ENCODE measurements at regions not wholly inside any gene's neighbourhood (a gene's known extent, or its start where the extent isn't known, plus 50 kb on each side); places are given as distances from the start of the nearest gene placed in this dataset.
"Not testable (repeated sequence)": the region's sequence is repeated elsewhere in the genome, so short reads cannot be mapped to it uniquely, and the experiment has no call there.

DNA sequence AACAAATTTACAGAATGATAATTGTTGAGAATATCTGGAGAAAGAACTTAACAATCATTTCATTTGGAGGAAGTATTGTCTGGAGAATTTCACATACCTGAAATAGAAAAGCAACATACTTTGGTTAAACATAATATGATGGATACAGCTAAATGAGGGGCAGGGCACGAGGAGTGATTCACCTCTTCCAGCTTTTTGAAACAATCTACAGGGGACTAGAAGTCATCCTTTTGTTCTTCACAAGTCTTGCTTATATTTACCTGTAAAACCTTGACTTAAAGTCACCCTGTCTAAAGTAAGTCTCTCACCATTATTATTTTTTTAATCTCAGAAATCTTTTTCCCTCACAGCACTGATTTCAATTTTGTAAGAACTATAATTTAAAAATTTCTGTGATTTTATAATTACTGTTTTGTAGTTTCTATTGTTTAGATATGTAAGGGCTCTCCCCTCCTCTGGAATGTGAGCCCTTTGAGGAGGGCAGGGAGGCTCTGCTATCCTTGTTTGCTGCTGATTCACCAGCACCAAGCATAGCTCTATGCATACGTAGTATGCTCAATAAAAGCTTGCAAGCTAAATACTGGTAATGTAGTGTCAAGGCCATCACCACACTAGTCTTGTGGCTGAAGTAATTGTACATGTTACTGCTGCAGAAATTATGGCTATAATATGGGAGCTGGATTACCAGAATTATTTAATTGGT, 193.9 kb upstream of the THRB start:
- H3K9me3 ChIP-seq (ENCODE audit: control insufficient read depth, insufficient read depth, low read length): peaks cover 4% of the 10 kb centered on the region; the same call in 1 of the 2 replicates
- peak overlapping the region; percentile 69 for H3K27ac ChIP-seq (ENCODE audit: low read depth, low read length)
- H3K9ac ChIP-seq (ENCODE audit: low read depth, low read length): no peak overlapping the region
- no peak overlapping the region for H3K4me3 ChIP-seq (ENCODE audit: low read depth, low read length)
- H3K27me3 ChIP-seq (ENCODE audit: control insufficient read depth, insufficient read depth, low read length): no peaks in the 10 kb centered on the region
- peaks cover 30% of the 10 kb centered on the region for H3K4me1 ChIP-seq (ENCODE audit: control insufficient read depth, insufficient read depth, low read length)
- no peaks in the 10 kb centered on the region for H3K36me3 ChIP-seq (ENCODE audit: control insufficient read depth, insufficient read depth, low read length)

DNA sequence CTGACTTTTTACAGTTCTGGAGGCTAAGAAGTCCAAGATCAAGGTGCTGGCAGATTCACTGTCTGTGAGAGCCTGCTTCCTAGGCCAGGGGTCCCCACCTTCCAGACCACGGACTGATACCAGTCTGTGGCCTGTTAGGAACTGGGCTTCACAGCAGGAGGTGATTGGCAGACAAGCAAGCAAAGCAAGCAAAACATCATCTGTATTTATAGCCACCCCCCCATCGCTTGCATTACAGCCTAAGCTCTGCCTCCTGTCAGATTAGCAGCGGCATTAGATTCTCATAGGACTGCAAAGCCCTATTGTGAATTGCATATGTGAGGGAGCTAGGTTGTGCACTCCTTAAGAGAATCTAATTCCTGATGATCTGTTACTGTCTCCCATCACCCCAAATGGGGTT, 194.7 kb upstream of the THRB start:
- peak overlapping the region; percentile 69 for H3K27ac ChIP-seq (ENCODE audit: low read depth, low read length)
- no peaks in the 10 kb centered on the region for H3K27me3 ChIP-seq (ENCODE audit: control insufficient read depth, insufficient read depth, low read length)
- H3K4me1 ChIP-seq (ENCODE audit: control insufficient read depth, insufficient read depth, low read length): peaks cover 23% of the 10 kb centered on the region

DNA sequence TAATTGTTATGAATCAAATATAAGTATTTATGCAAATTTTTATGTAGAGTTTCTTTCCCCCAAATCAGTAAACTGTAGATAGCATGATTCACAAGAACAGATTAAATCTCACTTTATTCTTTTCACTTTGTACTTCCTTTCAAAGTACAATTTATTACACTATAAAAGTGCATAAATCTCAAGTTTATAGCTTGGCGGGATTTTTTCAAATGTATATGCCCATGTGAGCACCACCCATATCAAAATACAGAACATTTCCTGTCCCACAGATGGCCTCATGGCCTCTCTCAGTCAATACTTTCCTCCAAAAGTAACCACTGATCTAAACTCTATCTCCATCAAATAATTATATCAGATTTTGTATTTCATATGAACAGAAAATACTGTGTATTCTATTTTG, 196.1 kb upstream of the THRB start:
- Histone ChIP-seq H3K27ac (ENCODE audit: low read depth, low read length) (no peak overlapping the region), H3K27me3 (ENCODE audit: control insufficient read depth, insufficient read depth, low read length) (no peaks in the 10 kb centered on the region), H3K4me1 (ENCODE audit: control insufficient read depth, insufficient read depth, low read length) (peaks cover 15% of the 10 kb centered on the region), H3K36me3 (ENCODE audit: control insufficient read depth, insufficient read depth, low read length) (no peaks in the 10 kb centered on the region), H3K4me3 (ENCODE audit: low read depth, low read length) (no peak overlapping the region), H3K9ac (ENCODE audit: low read depth, low read length) (no peak overlapping the region), H3K9me3 (ENCODE audit: control insufficient read depth, insufficient read depth, low read length) (peaks cover 4% of the 10 kb centered on the region; the same call in 1 of the 2 replicates)

More for the DNA sequence above, 194.7 kb upstream of the THRB start:
- H3K4me3 ChIP-seq (ENCODE audit: low read depth, low read length): no peak overlapping the region
- H3K9me3 ChIP-seq (ENCODE audit: control insufficient read depth, insufficient read depth, low read length): peaks cover 4% of the 10 kb centered on the region; the same call in 1 of the 2 replicates
- H3K9ac ChIP-seq (ENCODE audit: low read depth, low read length): no peak overlapping the region
- no peaks in the 10 kb centered on the region for H3K36me3 ChIP-seq (ENCODE audit: control insufficient read depth, insufficient read depth, low read length)

DNA sequence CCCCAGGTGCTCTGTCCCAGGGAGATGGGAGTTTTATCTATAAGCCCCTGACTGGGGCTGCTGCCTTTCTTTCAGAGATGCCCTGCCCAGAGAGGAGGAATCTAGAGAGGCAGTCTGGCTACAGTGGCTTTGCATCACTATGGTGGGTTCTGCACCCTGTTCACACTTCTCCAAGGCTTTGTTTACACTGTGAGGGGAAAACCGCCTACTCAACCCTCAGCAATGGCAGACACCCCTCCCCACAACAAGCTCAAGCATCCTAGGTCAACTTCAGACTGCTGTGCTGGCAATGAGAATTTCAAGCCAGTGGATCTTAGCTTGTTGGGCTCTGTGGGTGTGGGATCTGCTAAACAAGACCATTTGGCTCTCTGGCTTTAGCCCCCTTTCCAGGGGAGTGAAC, 204.4 kb upstream of the THRB start:
- H3K27ac ChIP-seq (ENCODE audit: low read depth, low read length); H3K4me1 ChIP-seq (ENCODE audit: control insufficient read depth, insufficient read depth, low read length); H3K36me3 ChIP-seq (ENCODE audit: control insufficient read depth, insufficient read depth, low read length); H3K9ac ChIP-seq (ENCODE audit: low read depth, low read length); H3K9me3 ChIP-seq (ENCODE audit: control insufficient read depth, insufficient read depth, low read length); H3K27me3 ChIP-seq (ENCODE audit: control insufficient read depth, insufficient read depth, low read length); H3K4me3 ChIP-seq (ENCODE audit: low read depth, low read length): not testable (repeated sequence)

DNA sequence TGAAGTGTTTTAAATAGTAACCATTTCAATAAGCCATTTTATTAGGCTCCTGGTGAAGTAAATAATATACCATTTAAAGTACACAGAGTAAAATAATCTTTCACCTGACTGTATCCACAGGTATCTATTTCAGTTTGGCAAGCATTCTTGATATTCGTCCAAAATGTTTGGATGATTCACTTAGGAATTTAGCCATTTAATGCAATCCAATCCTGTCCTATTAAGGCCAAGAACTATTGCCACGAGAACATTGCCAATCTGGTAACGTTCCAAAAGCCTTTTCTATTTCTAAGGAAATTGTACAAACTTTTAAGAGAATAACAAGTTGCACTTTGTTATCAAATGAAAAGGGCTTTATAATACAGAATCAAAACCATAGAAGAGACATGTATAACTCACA, 209.8 kb upstream of the THRB start:
- no peak overlapping the region for H3K27ac ChIP-seq (ENCODE audit: low read depth, low read length)

DNA sequence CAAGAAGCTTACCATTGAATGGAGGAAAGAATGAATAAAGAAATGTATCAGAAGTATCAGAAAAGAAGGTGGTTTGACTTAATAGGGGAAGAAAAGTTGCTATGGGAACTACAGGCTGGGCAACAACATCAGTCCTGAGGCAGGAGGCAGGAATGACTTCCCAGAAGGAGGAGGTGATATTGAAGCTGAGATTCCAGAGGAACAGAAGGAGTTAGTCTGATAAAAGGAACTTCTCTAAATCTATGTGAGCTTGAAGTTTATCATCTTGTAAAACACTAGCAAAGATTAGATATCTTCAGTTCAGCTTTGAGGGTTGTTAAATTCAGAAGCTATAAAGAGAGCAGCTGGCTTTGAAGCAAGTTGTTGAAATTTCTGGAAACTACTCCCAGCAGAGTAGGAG, 213.3 kb upstream of the THRB start:
- no peak overlapping the region for H3K4me3 ChIP-seq (ENCODE audit: low read depth, low read length)
- H3K9me3 ChIP-seq (ENCODE audit: control insufficient read depth, insufficient read depth, low read length): no peaks in the 10 kb centered on the region
- H3K36me3 ChIP-seq (ENCODE audit: control insufficient read depth, insufficient read depth, low read length): no peaks in the 10 kb centered on the region
- no peaks in the 10 kb centered on the region for H3K27me3 ChIP-seq (ENCODE audit: control insufficient read depth, insufficient read depth, low read length)
- H3K27ac ChIP-seq (ENCODE audit: low read depth, low read length): no peak overlapping the region
- no peaks in the 10 kb centered on the region for H3K4me1 ChIP-seq (ENCODE audit: control insufficient read depth, insufficient read depth, low read length)
- no peak overlapping the region for H3K9ac ChIP-seq (ENCODE audit: low read depth, low read length)

More for the DNA sequence above, 209.8 kb upstream of the THRB start:
- Histone ChIP-seq H3K9me3 (ENCODE audit: control insufficient read depth, insufficient read depth, low read length) (no peaks in the 10 kb centered on the region), H3K27me3 (ENCODE audit: control insufficient read depth, insufficient read depth, low read length) (no peaks in the 10 kb centered on the region), H3K4me1 (ENCODE audit: control insufficient read depth, insufficient read depth, low read length) (no peaks in the 10 kb centered on the region), H3K9ac (ENCODE audit: low read depth, low read length) (no peak overlapping the region), H3K36me3 (ENCODE audit: control insufficient read depth, insufficient read depth, low read length) (no peaks in the 10 kb centered on the region), H3K4me3 (ENCODE audit: low read depth, low read length) (no peak overlapping the region)

DNA sequence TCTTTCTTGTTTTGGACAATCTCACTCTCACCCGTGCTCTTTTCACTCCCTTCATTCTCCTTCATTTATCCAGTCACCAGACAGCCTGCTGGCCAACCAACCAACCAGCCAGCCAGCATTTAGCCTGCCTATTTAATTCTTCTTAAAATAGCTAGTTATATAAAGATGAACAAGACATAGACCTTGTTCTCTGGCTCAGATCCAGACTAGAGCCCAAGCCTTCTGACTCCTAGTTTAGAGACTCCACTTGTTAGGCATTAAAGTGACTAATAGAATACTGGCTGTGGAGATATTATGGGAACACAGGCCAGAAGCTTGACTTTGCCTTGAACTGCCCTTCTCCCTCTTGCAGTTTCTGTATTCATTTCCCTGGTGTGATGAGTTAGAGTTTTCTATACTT, 215.3 kb upstream of the THRB start:
- Histone ChIP-seq H3K36me3 (ENCODE audit: control insufficient read depth, insufficient read depth, low read length) (no peaks in the 10 kb centered on the region), H3K27ac (ENCODE audit: low read depth, low read length) (no peak overlapping the region), H3K9ac (ENCODE audit: low read depth, low read length) (no peak overlapping the region), H3K4me3 (ENCODE audit: low read depth, low read length) (no peak overlapping the region), H3K27me3 (ENCODE audit: control insufficient read depth, insufficient read depth, low read length) (no peaks in the 10 kb centered on the region), H3K4me1 (ENCODE audit: control insufficient read depth, insufficient read depth, low read length) (0 out of 2 replicates have a peak, but pooled peaks cover 2% of the 10 kb centered on the region), H3K9me3 (ENCODE audit: control insufficient read depth, insufficient read depth, low read length) (no peaks in the 10 kb centered on the region)

DNA sequence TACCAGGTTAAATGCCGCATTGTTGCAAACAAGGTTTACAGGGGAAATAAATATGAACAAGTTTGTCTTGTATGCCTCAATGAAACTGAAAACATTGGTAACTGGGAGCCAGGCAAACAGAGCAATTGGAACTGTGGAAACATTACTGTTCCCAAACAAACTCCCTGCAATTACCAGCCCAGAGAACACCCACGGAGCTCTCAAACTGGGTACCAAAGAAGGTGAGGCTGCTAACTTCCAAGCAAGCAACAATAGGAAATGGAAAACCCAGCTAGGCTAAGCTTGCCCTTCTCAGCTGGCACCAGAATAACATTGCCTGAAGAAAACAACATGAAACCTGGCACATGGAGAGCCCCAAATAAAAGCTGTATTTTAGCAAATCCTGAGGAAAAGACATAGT, 218.9 kb upstream of the THRB start:
- H3K4me1 ChIP-seq (ENCODE audit: control insufficient read depth, insufficient read depth, low read length): 0 out of 2 replicates have a peak, but pooled peaks cover 2% of the 10 kb centered on the region
- H3K27ac ChIP-seq (ENCODE audit: low read depth, low read length): no peak overlapping the region
- H3K36me3 ChIP-seq (ENCODE audit: control insufficient read depth, insufficient read depth, low read length): no peaks in the 10 kb centered on the region
- no peak overlapping the region for H3K4me3 ChIP-seq (ENCODE audit: low read depth, low read length)
- H3K9ac ChIP-seq (ENCODE audit: low read depth, low read length): no peak overlapping the region
- no peaks in the 10 kb centered on the region for H3K9me3 ChIP-seq (ENCODE audit: control insufficient read depth, insufficient read depth, low read length)
- H3K27me3 ChIP-seq (ENCODE audit: control insufficient read depth, insufficient read depth, low read length): no peaks in the 10 kb centered on the region

DNA sequence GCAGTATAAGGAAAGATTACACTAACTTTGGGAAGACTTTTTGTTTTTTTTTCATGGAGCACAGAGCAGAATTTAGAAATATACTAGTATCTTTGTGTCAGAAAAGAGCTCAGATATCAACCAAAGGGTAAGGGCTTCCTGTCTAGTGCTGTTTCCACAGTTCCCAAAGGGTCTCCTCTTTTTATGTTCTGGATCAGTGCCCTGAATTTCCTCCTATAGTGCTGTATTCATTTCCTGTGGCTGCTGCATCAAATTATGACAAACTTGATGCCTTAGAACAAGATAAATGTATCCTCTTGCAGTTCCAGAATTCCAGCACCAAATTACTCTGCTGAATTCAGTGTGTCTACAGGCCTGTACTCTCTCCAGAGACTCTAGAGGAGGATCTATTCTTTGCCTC, 219.8 kb upstream of the THRB start:
- 0 out of 2 replicates have a peak, but pooled peaks cover 2% of the 10 kb centered on the region for H3K4me1 ChIP-seq (ENCODE audit: control insufficient read depth, insufficient read depth, low read length)
- H3K4me3 ChIP-seq (ENCODE audit: low read depth, low read length): no peak overlapping the region
- H3K9me3 ChIP-seq (ENCODE audit: control insufficient read depth, insufficient read depth, low read length): no peaks in the 10 kb centered on the region
- no peak overlapping the region for H3K9ac ChIP-seq (ENCODE audit: low read depth, low read length)
- H3K27ac ChIP-seq (ENCODE audit: low read depth, low read length): no peak overlapping the region
- no peaks in the 10 kb centered on the region for H3K36me3 ChIP-seq (ENCODE audit: control insufficient read depth, insufficient read depth, low read length)
- H3K27me3 ChIP-seq (ENCODE audit: control insufficient read depth, insufficient read depth, low read length): no peaks in the 10 kb centered on the region

DNA sequence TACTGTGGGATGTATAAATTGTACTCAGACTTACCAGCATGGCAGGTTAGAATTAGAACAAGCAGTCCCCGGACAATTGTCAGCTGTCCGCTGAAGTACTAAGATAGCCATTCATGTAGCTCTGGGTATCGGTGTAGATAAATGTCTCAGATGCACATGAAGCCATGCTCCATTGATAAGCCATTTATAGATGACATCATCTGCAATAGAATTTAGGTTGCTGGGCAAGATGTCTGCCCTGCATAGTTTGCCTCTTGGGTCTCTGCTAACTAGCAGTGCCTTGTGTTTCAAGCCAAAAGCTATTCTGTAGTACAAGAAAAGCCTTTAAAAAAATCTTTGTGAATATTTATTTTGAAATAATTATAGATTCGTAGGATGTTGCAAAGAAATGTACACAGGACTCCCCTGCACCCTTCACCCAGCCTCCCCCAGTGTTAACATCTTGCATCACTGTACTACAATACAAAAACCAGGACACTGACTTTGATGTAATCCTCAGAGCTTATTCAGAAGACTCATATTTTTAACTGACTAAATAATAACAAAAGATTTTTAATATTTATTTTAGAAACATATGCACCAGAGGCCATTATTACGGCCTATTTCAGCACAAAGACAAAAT, 220.6 kb upstream of the THRB start:
- Histone ChIP-seq H3K9me3 (ENCODE audit: control insufficient read depth, insufficient read depth, low read length) (no peaks in the 10 kb centered on the region), H3K36me3 (ENCODE audit: control insufficient read depth, insufficient read depth, low read length) (no peaks in the 10 kb centered on the region), H3K27ac (ENCODE audit: low read depth, low read length) (no peak overlapping the region), H3K9ac (ENCODE audit: low read depth, low read length) (no peak overlapping the region), H3K4me3 (ENCODE audit: low read depth, low read length) (no peak overlapping the region), H3K4me1 (ENCODE audit: control insufficient read depth, insufficient read depth, low read length) (0 out of 2 replicates have a peak, but pooled peaks cover 2% of the 10 kb centered on the region), H3K27me3 (ENCODE audit: control insufficient read depth, insufficient read depth, low read length) (no peaks in the 10 kb centered on the region)

DNA sequence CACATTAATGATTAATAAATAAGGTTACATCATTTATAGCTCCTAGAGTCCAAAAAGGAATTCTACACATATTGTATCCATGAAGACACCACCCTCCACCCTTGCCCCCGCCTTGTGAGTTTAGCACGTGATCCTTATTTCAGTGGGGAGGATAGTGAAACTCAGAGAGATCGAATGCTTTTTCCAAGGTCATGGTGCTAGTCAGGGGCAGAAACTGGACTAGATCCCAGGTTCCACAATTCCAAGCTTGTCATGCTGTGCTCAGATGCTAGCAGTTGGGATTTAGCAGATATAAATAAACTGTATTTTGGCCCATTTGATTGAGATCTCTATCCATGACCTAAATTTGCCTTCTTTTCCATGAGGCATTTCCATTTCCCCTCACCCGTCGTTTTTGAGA, 227.4 kb upstream of the THRB start:
- Histone ChIP-seq H3K4me3 (ENCODE audit: low read depth, low read length) (no peak overlapping the region), H3K9ac (ENCODE audit: low read depth, low read length) (no peak overlapping the region), H3K27me3 (ENCODE audit: control insufficient read depth, insufficient read depth, low read length) (no peaks in the 10 kb centered on the region), H3K36me3 (ENCODE audit: control insufficient read depth, insufficient read depth, low read length) (no peaks in the 10 kb centered on the region), H3K27ac (ENCODE audit: low read depth, low read length) (no peak overlapping the region), H3K4me1 (ENCODE audit: control insufficient read depth, insufficient read depth, low read length) (no peaks in the 10 kb centered on the region), H3K9me3 (ENCODE audit: control insufficient read depth, insufficient read depth, low read length) (no peaks in the 10 kb centered on the region)
